ENCODE measurements at regions not wholly inside any gene's neighbourhood (a gene's known extent, or its start where the extent isn't known, plus 50 kb on each side); places are given as distances from the start of the nearest gene placed in this dataset.

DNA sequence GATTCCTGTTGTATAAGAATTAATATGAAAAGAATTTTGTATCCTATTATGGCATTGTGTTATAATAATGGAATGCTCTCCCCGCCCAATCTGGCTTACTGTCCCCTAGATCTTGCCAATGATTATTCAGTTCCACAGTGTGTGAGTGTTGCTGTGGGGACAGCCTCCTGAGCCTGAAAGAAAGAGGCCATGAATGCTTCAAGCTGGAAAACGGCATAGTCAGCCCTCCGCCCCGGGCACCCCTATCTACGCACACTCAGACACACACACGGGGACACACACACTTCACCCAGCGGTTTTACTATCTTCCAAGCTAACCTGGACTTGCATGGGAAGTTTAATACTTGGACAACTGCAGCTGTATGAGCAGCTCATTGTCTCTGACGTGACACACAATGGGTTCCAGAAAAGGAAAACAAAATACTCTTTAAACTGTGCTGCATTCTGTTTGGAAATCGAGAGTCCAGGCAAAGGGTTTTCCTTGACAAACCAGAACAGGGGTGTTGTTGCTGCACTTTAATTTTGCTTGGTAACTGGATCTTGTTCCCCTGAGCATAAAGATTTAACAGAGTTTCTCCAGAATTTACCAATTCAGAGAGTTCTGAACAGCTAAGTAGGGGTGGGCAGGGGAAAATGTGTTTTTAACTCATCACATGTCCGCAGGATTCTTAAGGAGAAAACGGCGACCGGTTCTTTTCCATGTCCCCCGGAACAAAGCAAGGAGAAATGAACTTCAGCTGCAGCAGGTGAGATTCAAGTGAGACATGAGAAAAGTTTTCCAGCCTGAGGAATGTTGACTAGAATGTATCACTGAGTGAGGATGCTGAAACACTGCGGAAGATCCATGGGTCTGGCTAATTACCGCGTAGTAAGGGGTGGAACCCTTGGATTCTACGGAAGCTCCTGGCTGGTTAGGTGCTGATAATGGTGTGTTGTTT is 472.9 kb downstream of the FOXO1 start:
- no peak overlapping the region for H3K4me3 Mint-ChIP-seq
- CTCF ChIA-PET = interaction anchor here (0.6 to 4.7 kb wide), 3 partner anchors 12 to 124 kb away, joined by 3 to 40 read pairs (median 3); no protein-coding TSS in a partner anchor
- no peaks in the 10 kb centered on the region for H3K36me3 Mint-ChIP-seq (ENCODE audit: low read depth)
- ATAC-seq = no peak
- peak; percentile 10 for DNase-seq
- peaks cover 38% of the 10 kb centered on the region for H3K4me1 Mint-ChIP-seq (ENCODE audit: low read depth)
- H3K27me3 Mint-ChIP-seq (ENCODE audit: low read depth) = no peaks in the 10 kb centered on the region
- H3K27ac Mint-ChIP-seq = no peak overlapping the region
- H3K9me3 Mint-ChIP-seq (ENCODE audit: insufficient read depth) = no peaks in the 10 kb centered on the region
- POLR2A ChIA-PET = no interaction called here

DNA sequence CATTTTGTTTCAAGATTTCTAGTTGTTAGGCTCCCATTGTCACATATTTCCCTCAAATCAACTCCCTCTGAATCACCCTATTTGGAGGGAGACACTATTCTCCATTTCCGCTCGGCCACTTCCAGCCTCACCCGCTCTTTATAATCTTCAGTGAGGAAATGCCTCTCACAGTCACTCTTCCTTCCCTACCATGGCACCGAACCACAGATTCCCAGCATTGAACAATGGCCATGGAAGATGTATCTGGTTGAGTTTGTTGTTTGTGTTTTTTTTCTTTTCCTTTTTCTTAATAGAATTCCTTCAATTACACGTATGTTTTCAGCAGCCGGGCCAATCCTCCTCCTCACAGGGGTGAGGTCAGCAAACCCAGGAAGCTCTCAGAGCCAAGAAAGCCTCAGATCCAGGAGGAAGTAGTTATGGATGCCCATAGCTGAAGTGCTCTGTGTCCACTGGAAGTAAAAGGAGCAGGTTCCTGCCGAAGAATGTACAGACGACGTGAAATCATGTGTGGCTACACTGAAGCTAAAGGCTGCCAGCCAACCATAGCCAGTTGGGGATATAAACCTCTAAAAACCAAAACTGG is 472.1 kb downstream of the FOXO1 start:
- H3K36me3 Mint-ChIP-seq (ENCODE audit: low read depth) = no peaks in the 10 kb centered on the region
- DNase-seq = peak; percentile 13
- no peak overlapping the region for H3K27ac Mint-ChIP-seq
- peaks cover 30% of the 10 kb centered on the region for H3K4me1 Mint-ChIP-seq (ENCODE audit: low read depth)
- H3K27me3 Mint-ChIP-seq (ENCODE audit: low read depth) = no peaks in the 10 kb centered on the region
- H3K4me3 Mint-ChIP-seq = no peak overlapping the region
- CTCF ChIA-PET = interaction anchor here (1.3 kb wide), 1 partner anchor 125 kb away, joined by 3 read pairs; no protein-coding TSS in a partner anchor
- no peaks in the 10 kb centered on the region for H3K9me3 Mint-ChIP-seq (ENCODE audit: insufficient read depth)
- no peak for ATAC-seq
- POLR2A ChIA-PET = interaction anchor here (0.7 kb wide), 1 partner anchor 238 kb away, joined by 3 read pairs; no protein-coding TSS in a partner anchor

DNA sequence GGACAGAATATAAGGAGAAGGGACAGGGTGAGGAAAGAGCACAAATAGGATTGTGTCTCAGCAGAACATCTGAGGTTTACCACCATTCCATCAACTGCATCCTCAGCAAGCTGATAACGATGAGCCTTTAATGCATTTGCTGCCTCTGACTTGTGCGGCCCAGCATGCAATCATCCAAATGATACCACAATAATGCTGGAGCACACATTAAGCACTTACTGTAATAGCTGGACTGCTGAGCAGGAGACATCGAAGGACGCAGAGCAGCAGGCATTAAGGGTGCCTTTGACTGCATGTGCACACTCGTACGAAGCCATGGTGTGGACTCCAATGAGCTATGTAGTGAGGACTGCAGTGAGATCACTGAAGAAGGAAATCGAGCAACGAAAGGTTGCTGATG is 469.4 kb downstream of the FOXO1 start:
- H3K9me3 Mint-ChIP-seq (ENCODE audit: insufficient read depth) = no peaks in the 10 kb centered on the region
- no peak overlapping the region for H3K27ac Mint-ChIP-seq
- peaks cover 3% of the 10 kb centered on the region for H3K4me1 Mint-ChIP-seq (ENCODE audit: low read depth)
- CTCF ChIA-PET = no interaction called here
- DNase-seq (peak; percentile 15), ATAC-seq (no peak)
- POLR2A ChIA-PET = no interaction called here
- H3K27me3 Mint-ChIP-seq (ENCODE audit: low read depth) = no peaks in the 10 kb centered on the region
- H3K36me3 Mint-ChIP-seq (ENCODE audit: low read depth) = peaks cover 2% of the 10 kb centered on the region
- no peak overlapping the region for H3K4me3 Mint-ChIP-seq

DNA sequence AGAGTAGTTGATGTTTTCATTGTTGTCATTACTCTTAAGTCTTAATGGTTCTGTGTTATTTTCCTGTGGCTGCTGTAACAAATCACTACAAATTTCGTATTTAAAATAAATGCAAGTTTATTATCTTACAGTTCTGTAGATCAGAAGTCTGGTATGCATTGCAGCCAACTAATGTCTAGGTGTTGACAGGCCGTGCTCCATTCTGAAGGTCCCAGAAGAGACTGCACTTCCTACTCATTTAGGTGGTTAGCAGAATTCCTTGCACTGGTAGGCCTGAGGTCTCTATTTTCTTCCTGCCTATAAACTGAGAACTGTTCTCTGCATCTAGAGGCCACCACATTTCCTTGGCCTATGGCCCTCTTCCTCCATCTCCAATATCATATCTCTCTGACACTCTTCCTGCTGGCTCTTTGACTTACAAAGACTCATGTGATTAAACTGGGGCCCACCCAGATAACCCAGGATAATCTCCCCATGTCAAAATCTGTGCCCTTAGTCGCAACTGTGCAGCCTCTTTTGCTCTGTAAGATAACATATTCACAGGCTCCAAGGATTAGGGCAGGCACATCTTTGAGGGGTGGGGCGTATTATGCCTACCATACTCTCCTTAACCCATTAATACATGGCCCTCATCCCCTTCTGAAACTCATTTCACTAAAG is 468.4 kb downstream of the FOXO1 start:
- DNase-seq = no peak
- H3K9me3 Mint-ChIP-seq (ENCODE audit: insufficient read depth) = no peaks in the 10 kb centered on the region
- H3K4me3 Mint-ChIP-seq = no peak overlapping the region
- no peaks in the 10 kb centered on the region for H3K4me1 Mint-ChIP-seq (ENCODE audit: low read depth)
- CTCF ChIA-PET = no interaction called here
- POLR2A ChIA-PET = no interaction called here
- no peaks in the 10 kb centered on the region for H3K27me3 Mint-ChIP-seq (ENCODE audit: low read depth)
- peaks cover 2% of the 10 kb centered on the region for H3K36me3 Mint-ChIP-seq (ENCODE audit: low read depth)
- no peak overlapping the region for H3K27ac Mint-ChIP-seq
- no peak for ATAC-seq

DNA sequence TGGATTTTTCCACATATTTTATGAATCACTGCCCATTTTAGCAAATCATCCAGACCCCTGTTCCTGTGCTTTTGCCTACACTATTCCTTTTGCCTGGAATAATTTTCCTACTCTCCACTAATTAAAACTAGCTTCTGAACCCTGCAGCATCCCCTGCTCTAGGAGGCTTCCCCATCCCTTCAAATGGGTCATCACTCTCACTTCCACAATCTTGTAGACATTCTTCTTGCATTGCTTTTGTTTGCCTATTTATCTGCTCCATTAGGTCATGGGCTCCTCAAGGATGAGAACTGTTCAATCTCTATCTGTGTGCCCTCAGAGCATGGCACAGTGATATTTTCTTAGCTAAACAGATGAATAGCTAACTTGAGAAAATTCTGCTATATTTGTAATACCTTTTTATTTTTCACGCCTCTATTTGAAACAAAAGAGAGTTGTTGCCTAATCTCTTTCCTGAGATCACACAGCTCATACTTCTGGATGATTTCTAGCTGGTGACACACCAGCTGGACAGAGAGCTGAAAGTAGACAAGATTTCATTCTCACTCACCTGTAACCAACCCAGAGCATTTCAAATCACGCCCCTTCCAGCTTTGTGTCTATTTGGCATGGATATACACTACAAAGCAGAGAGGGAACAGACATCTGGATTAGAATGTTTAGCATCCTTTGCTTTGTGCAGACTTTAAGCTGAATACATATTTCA is 466.0 kb downstream of the FOXO1 start:
- ChIA-PET CTCF (interaction anchor here (1.3 to 2.9 kb wide), 3 partner anchors 9 to 19 kb away, joined by 3 to 12 read pairs (median 11); no protein-coding TSS in a partner anchor), POLR2A (interaction anchor here (1.5 kb wide), 1 partner anchor 10 kb away, joined by 4 read pairs; no protein-coding TSS in a partner anchor)
- Mint-ChIP-seq H3K27ac (no peak overlapping the region), H3K9me3 (ENCODE audit: insufficient read depth) (peaks cover 6% of the 10 kb centered on the region), H3K36me3 (ENCODE audit: low read depth) (peaks cover 9% of the 10 kb centered on the region), H3K27me3 (ENCODE audit: low read depth) (no peaks in the 10 kb centered on the region), H3K4me3 (no peak overlapping the region), H3K4me1 (ENCODE audit: low read depth) (peaks cover 8% of the 10 kb centered on the region)
- ATAC-seq (no peak), DNase-seq (no peak)

DNA sequence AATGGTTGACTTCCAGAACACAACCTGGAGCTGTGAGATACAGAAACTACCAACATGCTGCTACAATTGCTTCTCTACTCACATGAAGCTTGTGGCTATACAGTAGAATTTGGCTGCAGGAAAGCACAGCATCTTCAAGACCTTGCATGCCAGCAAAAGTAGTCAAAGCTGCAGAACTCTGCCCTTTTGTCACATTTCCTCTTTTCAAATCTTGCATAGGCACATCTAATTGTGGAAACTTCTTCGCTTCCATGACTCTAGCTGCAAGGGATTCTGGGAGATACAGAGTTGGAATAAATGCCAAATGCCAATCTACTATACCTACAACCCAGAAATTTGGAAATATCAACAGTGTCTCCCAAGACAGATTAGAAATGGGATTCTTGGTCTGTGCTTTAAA is 462.2 kb downstream of the FOXO1 start:
- no peak overlapping the region for H3K27ac Mint-ChIP-seq

DNA sequence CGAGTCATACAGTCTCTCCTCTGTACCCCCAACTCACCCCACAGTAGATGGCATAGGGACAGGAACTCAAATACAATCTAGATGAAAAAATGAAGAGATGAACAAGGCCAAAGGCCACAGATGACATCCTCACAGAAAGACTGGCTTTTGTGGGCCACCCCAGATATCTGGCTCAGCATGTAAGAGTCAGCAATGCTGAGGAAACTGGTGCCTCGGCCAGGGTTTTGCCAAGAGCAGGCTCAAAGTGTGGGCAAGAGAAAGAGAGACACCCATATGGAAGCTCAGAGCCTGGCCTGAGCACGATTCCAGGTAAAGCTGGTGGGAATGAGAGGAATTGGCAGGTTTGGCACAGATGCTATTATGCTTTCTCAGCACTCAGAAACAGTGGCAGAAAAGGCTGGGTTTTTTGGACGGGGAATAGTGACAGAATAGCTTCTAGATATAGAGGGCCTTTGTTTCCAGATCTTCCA is 460.6 kb downstream of the FOXO1 start:
- H3K27ac Mint-ChIP-seq = peak overlapping the region; percentile 98
- H3K4me3 Mint-ChIP-seq = no peak overlapping the region
- DNase-seq (peak; percentile 16), ATAC-seq (no peak)
- H3K4me1 Mint-ChIP-seq (ENCODE audit: low read depth) = peaks cover 33% of the 10 kb centered on the region
- H3K27me3 Mint-ChIP-seq (ENCODE audit: low read depth) = no peaks in the 10 kb centered on the region
- peaks cover 24% of the 10 kb centered on the region for H3K36me3 Mint-ChIP-seq (ENCODE audit: low read depth)
- ChIA-PET CTCF (interaction anchor here (1.1 to 5.8 kb wide), 4 partner anchors 14 to 136 kb away, joined by 3 to 40 read pairs (median 10); no protein-coding TSS in a partner anchor), POLR2A (interaction anchor here (1.3 to 2.9 kb wide), 4 partner anchors 16 to 459 kb away, joined by 3 to 17 read pairs (median 6); no protein-coding TSS in a partner anchor)
- H3K9me3 Mint-ChIP-seq (ENCODE audit: insufficient read depth) = peaks cover 11% of the 10 kb centered on the region

More for the DNA sequence above, 462.2 kb downstream of the FOXO1 start:
- Mint-ChIP-seq H3K4me1 (ENCODE audit: low read depth) (peaks cover 33% of the 10 kb centered on the region), H3K36me3 (ENCODE audit: low read depth) (peaks cover 26% of the 10 kb centered on the region), H3K27me3 (ENCODE audit: low read depth) (no peaks in the 10 kb centered on the region), H3K4me3 (no peak overlapping the region), H3K9me3 (ENCODE audit: insufficient read depth) (peaks cover 11% of the 10 kb centered on the region)
- ATAC-seq = no peak
- ChIA-PET POLR2A (interaction anchor here (0.7 to 1.3 kb wide), 2 partner anchors 28 to 358 kb away, joined by 3 read pairs; no protein-coding TSS in a partner anchor), CTCF (interaction anchor here (1.1 to 5.8 kb wide), 3 partner anchors 9 to 135 kb away, joined by 4 to 40 read pairs (median 6); no protein-coding TSS in a partner anchor)
- DNase-seq = no peak

DNA sequence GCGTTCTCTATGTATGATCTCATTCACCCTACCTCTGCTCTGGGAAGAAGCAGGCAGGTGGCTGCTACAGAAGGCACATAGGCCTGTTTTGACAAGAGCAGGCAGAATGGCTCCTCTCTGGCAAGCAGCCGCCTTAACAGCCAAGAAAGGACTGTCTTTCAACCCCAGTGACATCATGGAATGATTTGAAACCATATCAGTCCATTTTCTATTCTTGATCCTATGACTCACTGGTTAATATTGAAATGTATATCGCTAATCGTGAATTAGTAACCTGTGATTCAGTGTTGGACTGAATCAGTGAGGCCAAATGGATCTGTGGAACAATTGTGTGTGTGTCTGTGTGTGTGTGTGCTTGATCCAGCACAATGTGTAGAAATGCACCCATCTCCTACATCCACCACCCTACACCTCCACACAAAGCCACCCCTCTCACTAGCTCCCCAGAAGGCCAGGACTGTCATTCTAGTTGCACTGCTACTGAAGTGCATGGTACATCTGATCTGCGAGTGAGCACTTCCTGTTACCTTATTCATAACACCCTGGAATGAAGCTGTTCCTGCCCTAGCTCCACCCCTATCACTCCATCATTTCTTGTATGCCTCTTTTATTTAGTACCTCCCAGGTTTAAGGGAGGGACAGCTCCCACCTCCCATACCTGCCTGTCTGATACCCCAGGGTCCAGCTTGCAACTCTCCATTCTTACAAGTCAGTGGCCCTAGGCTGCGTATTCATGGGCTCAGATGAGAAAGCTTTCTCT is 460.0 kb downstream of the FOXO1 start:
- ChIA-PET POLR2A (interaction anchor here (0.6 to 2.9 kb wide), 5 partner anchors 16 to 458 kb away, joined by 3 to 17 read pairs (median 7); no protein-coding TSS in a partner anchor), CTCF (interaction anchor here (0.7 to 5.8 kb wide), 6 partner anchors 15 to 467 kb away, joined by 3 to 40 read pairs (median 5); no protein-coding TSS in a partner anchor)
- Mint-ChIP-seq H3K4me3 (peak overlapping the region; percentile 37), H3K4me1 (ENCODE audit: low read depth) (peaks cover 36% of the 10 kb centered on the region), H3K27me3 (ENCODE audit: low read depth) (no peaks in the 10 kb centered on the region), H3K36me3 (ENCODE audit: low read depth) (peaks cover 24% of the 10 kb centered on the region), H3K9me3 (ENCODE audit: insufficient read depth) (peaks cover 11% of the 10 kb centered on the region), H3K27ac (peak overlapping the region; percentile 98)
- DNase-seq (peak; percentile 52), ATAC-seq (peak; percentile 88)

DNA sequence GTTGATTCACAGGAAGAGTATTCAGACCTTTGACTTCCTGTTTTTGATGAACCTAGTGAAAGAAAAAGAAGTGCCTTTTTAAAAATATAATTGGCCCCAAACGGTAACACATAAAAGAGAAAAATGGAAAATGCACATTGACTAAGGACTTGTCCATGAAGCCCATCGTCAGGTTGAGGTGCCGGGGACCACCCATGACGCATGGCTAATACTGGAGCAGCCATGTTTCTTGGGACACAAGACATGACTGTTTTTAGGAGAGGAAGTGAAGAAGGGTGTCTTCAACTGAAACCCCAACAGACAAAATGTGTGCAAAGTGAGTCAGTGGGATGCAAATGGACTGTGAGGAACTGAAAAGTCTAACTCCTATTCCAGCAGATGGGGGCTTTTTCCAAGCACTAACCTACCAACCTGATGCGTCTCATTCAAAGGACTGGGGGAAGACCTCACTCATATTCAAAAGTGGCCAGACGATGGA is 459.4 kb downstream of the FOXO1 start:
- peaks cover 24% of the 10 kb centered on the region for H3K36me3 Mint-ChIP-seq (ENCODE audit: low read depth)
- H3K4me3 Mint-ChIP-seq = no peak overlapping the region
- H3K4me1 Mint-ChIP-seq (ENCODE audit: low read depth) = peaks cover 37% of the 10 kb centered on the region
- peak overlapping the region; percentile 98 for H3K27ac Mint-ChIP-seq
- DNase-seq = peak; percentile 25
- peaks cover 11% of the 10 kb centered on the region for H3K9me3 Mint-ChIP-seq (ENCODE audit: insufficient read depth)
- ATAC-seq = no peak
- ChIA-PET CTCF (interaction anchor here (0.7 to 5.8 kb wide), 6 partner anchors 16 to 466 kb away, joined by 3 to 40 read pairs (median 5); no protein-coding TSS in a partner anchor), POLR2A (interaction anchor here (0.6 to 2.9 kb wide), 4 partner anchors 17 to 458 kb away, joined by 3 to 17 read pairs (median 12); no protein-coding TSS in a partner anchor)
- H3K27me3 Mint-ChIP-seq (ENCODE audit: low read depth) = no peaks in the 10 kb centered on the region

DNA sequence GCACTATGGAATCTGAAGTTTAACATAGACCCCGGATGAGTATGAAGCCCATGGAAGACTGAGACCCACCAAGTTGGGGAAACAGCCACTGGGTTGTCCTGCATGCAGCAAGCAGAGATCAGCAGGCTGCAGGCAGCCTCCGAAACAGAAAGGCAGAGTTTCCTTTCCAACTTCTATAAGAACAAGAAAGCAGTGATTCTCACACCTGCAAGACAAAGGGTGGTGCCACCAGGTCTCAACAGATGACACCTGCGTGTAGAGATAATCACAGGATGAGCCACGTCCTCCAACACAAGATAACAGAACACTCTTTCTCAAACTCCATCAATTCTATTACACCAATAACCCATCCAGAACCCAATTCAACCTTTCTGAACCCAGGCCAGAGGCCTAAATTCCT is 457.9 kb downstream of the FOXO1 start:
- DNase-seq = no peak
- Mint-ChIP-seq H3K36me3 (ENCODE audit: low read depth) (peaks cover 22% of the 10 kb centered on the region), H3K27me3 (ENCODE audit: low read depth) (no peaks in the 10 kb centered on the region), H3K27ac (no peak overlapping the region), H3K4me3 (no peak overlapping the region), H3K4me1 (ENCODE audit: low read depth) (peaks cover 39% of the 10 kb centered on the region), H3K9me3 (ENCODE audit: insufficient read depth) (peaks cover 11% of the 10 kb centered on the region)
- ChIA-PET POLR2A (interaction anchor here (2.9 kb wide), 1 partner anchor 18 kb away, joined by 17 read pairs; no protein-coding TSS in a partner anchor), CTCF (interaction anchor here (3.1 to 5.8 kb wide), 2 partner anchors 17 to 21 kb away, joined by 14 to 40 read pairs; no protein-coding TSS in a partner anchor)
- ATAC-seq = no peak
